Loucy (cell line): ENCODE measurements at regions not wholly inside any gene's neighbourhood (a gene's known extent, or its start where the extent isn't known, plus 50 kb on each side); places are given as distances from the start of the nearest gene placed in this dataset.
"Not testable (repeated sequence)": the region's sequence is repeated elsewhere in the genome, so short reads cannot be mapped to it uniquely, and the experiment has no call there.

Source experiments
- H2AFZ ChIP-seq: fragments of 200-600 bp; sonication (generic); 2 replicates; pipeline ENCODE4 v1.6.0; 2016; ENCODE audit warnings: antibody characterized with exemption, mild to moderate bottlenecking, low read length, moderate library complexity
- H3F3A ChIP-seq: fragments of 200-600 bp; 2 replicates; pipeline ENCODE4 v1.6.0; 2016; ENCODE audit warnings: antibody characterized with exemption, low read depth, mild to moderate bottlenecking
- H3K27me3 ChIP-seq: fragments of 200-600 bp; sonication (generic); 2 replicates; pipeline ENCODE4 v1.6.1; 2014; ENCODE audit warnings: low read length, mild to moderate bottlenecking; ENCODE audit not compliant: insufficient read depth, poor library complexity, severe bottlenecking
- H3K36me3 ChIP-seq: fragments of 200-600 bp; sonication (generic); 2 replicates; pipeline ENCODE4 v1.6.1; 2016; ENCODE audit warnings: low read length; ENCODE audit not compliant: insufficient read depth
- H3K4me1 ChIP-seq: fragments of 200-600 bp; sonication (generic); 2 replicates; pipeline ENCODE4 v1.5.1; 2014; ENCODE audit warnings: low read length, mild to moderate bottlenecking; ENCODE audit not compliant: insufficient read depth, poor library complexity, severe bottlenecking
- H3K4me2 ChIP-seq: fragments of 200-600 bp; sonication (generic); 2 replicates; pipeline ENCODE4 v1.6.0; 2014; ENCODE audit warnings: antibody characterized with exemption, low read length, low read depth, mild to moderate bottlenecking; ENCODE audit not compliant: poor library complexity, severe bottlenecking
- H3K4me3 ChIP-seq: fragments of 200-600 bp; sonication (generic); 2 replicates; pipeline ENCODE4 v1.5.1; 2014; ENCODE audit warnings: low read length, mild to moderate bottlenecking, mixed read lengths; ENCODE audit not compliant: poor library complexity, severe bottlenecking
- H3K79me2 ChIP-seq: fragments of 200-600 bp; sonication (generic); 2 replicates; pipeline ENCODE4 v1.6.1; 2014; ENCODE audit warnings: low read length; ENCODE audit not compliant: insufficient read depth
- H3K9ac ChIP-seq: fragments of 200-600 bp; sonication (generic); 2 replicates; pipeline ENCODE4 v1.6.0; 2014; ENCODE audit warnings: mild to moderate bottlenecking, low read depth, low read length, moderate library complexity; ENCODE audit not compliant: poor library complexity, severe bottlenecking
- H3K9me2 ChIP-seq: fragments of 200-600 bp; sonication (generic); replicated peaks from 2 replicates; pipeline ENCODE4 v1.6.1; 2016; ENCODE audit warnings: low read depth, low read length, mixed read lengths
- H3K9me3 ChIP-seq: fragments of 200-600 bp; sonication (generic); 2 replicates; pipeline ENCODE4 v1.6.1; 2014; ENCODE audit warnings: mild to moderate bottlenecking, antibody characterized with exemption, low read length, low read depth; ENCODE audit not compliant: insufficient read depth
- H4K20me1 ChIP-seq: fragments of 200-600 bp; sonication (generic); 2 replicates; pipeline ENCODE4 v1.6.0; 2014; ENCODE audit warnings: antibody characterized with exemption, low read length, mild to moderate bottlenecking; ENCODE audit not compliant: insufficient read depth, poor library complexity, severe bottlenecking
- EZH2phosphoT487 ChIP-seq: fragments of 200-600 bp; IDR thresholded peaks from 2 replicates; pipeline ENCODE4 v1.6.1; 2018; ENCODE audit warnings: antibody characterized with exemption, mild to moderate bottlenecking, moderate library complexity, borderline replicate concordance
- TF ChIP-seq, protein P1 (sequence below): fragments of 200-600 bp; sonication (generic); conservative IDR thresholded peaks from 2 replicates; pipeline ENCODE4 v1.5.1; 2014; ENCODE audit warnings: mild to moderate bottlenecking, antibody characterized with exemption, low read length

DNA sequence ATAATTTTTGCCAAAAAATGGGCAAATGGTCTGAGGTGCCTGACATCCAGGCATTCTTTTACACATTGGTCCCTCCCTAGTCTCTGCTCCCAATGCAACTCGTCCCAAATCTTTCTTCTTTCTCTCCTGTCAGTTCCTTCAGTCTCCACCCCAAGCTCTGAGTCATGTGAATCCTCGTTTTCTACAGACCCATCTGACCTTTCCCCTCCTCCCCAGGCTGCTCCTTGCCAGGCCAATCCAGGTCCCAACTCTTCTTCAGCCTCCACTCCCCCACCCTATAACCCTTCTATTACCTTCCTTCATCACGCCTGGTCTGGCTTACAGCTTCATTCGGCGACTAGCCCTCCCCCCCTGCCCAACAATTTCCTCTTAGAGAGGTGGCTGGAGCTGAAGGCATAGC lies 55.3 kb downstream of the BBS10 start:
- H3F3A ChIP-seq, H3K4me2 ChIP-seq, H3K9ac ChIP-seq, H3K79me2 ChIP-seq, H3K36me3 ChIP-seq, H3K4me3 ChIP-seq, H2AFZ ChIP-seq, H4K20me1 ChIP-seq, H3K27me3 ChIP-seq, H3K4me1 ChIP-seq, H3K9me2 ChIP-seq, H3K9me3 ChIP-seq: not testable (repeated sequence)

DNA sequence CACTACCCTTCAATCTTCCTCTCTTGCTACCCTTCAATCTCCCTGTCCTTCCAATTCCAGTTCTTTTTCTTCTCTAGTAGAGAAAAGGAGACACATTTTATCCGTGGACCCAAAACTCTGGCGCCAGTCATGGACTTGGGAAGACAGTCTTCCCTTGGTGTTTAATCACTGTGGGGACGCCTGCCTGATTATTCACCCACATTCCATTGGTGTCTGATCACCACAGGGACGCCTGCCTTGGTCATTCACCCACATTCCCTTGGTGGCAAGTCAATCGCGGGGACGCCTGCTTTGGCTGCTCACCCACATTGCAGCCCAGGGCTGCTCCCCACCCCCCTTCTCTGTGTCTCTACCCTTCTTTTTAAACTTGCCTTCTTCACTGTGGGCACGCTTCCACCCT lies 55.9 kb downstream of the BBS10 start:
- not testable (repeated sequence) for H2AFZ ChIP-seq, H3K9me2 ChIP-seq, H3K4me2 ChIP-seq, H3K9me3 ChIP-seq, H3K9ac ChIP-seq, H3F3A ChIP-seq, H4K20me1 ChIP-seq, H3K27me3 ChIP-seq, H3K36me3 ChIP-seq, H3K79me2 ChIP-seq, H3K4me1 ChIP-seq, H3K4me3 ChIP-seq

DNA sequence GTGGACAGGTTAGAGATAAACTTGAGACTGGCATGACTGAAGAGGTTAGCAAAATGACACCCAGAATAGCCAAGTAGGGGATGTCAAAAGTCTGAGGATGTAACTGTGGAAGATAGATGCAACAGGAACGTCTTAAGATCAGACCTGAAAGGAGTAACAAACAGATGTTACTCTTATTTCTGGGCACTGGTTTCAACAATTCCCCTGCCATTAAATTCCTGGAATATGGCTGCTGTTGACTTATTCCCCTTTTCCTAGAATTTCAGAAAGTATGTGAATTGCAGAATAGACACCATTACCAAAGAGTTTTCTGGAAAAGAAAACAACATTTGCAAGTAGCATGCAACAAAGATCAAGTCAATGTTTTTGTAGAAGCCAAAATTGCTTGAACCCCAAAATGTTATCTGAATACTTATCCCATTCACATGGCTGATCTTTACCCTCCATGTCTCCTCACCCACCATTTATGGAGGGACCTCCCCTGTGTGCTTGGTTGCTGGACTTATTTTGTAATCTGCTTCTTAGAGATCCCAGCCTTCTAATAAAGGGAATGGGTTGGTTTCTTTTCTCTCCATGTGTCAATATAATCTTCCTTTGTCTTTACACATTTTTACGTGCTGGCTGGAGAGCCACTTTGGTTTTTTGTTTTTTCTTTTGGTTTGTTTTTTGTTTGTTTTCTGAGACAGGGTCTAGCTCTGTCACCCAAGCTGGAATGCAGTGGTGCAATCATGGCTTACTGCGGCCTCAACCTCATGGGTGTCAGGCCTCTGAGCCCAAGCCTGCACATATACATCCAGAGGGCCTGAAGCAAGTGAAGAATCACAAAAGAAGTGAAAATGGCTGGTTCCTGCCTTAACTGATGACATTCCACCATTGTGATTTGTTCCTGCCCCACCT lies 57.0 kb downstream of the BBS10 start:
- no peak overlapping the region for H3K4me3 ChIP-seq
- H3K79me2 ChIP-seq: no peaks in the 10 kb centered on the region
- H3K27me3 ChIP-seq: no peaks in the 10 kb centered on the region
- H3K9me2 ChIP-seq: no peaks in the 10 kb centered on the region
- no peak overlapping the region for H3K4me2 ChIP-seq
- H4K20me1 ChIP-seq: no peaks in the 10 kb centered on the region
- H3K4me1 ChIP-seq: no peaks in the 10 kb centered on the region
- H3F3A ChIP-seq: no peaks in the 10 kb centered on the region
- TF ChIP-seq, protein P1, sequence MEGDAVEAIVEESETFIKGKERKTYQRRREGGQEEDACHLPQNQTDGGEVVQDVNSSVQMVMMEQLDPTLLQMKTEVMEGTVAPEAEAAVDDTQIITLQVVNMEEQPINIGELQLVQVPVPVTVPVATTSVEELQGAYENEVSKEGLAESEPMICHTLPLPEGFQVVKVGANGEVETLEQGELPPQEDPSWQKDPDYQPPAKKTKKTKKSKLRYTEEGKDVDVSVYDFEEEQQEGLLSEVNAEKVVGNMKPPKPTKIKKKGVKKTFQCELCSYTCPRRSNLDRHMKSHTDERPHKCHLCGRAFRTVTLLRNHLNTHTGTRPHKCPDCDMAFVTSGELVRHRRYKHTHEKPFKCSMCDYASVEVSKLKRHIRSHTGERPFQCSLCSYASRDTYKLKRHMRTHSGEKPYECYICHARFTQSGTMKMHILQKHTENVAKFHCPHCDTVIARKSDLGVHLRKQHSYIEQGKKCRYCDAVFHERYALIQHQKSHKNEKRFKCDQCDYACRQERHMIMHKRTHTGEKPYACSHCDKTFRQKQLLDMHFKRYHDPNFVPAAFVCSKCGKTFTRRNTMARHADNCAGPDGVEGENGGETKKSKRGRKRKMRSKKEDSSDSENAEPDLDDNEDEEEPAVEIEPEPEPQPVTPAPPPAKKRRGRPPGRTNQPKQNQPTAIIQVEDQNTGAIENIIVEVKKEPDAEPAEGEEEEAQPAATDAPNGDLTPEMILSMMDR: no peak
- TF ChIP-seq EZH2phosphoT487: no peak
- no peaks in the 10 kb centered on the region for H3K9me3 ChIP-seq
- H3K9ac ChIP-seq: no peak overlapping the region
- no peak overlapping the region for H2AFZ ChIP-seq
- no peaks in the 10 kb centered on the region for H3K36me3 ChIP-seq

DNA sequence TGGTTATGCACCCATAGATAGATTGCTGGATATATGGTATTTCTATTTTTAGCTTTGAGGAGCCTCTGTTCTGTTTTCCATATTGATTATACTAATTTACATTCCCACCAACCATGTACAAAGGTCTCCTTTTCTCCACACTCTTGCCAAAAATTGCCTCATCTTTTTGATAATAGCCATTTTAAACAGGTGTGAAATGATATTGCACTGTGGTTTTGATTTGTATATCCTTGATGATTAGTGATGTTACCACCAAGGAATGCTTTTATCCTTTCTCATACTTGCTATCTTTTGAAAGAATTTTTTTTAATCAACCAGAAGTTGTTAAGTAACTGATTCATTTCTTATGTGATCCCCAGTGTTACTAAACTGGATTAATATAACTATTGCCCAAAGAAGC lies 60.0 kb downstream of the BBS10 start:
- Histone ChIP-seq H3K9me3 (no peaks in the 10 kb centered on the region), H2AFZ (no peak overlapping the region), H3K4me1 (no peaks in the 10 kb centered on the region), H3K79me2 (no peaks in the 10 kb centered on the region), H3K9me2 (no peaks in the 10 kb centered on the region), H3K9ac (no peak overlapping the region), H4K20me1 (no peaks in the 10 kb centered on the region), H3K4me3 (no peak overlapping the region), H3K36me3 (no peaks in the 10 kb centered on the region), H3K4me2 (no peak overlapping the region), H3F3A (no peaks in the 10 kb centered on the region), H3K27me3 (no peaks in the 10 kb centered on the region)
- TF ChIP-seq, protein P1: no peak
- no peak for TF ChIP-seq EZH2phosphoT487
